RKO (cell line): ENCODE measurements at regions not wholly inside any gene's neighbourhood (a gene's known extent, or its start where the extent isn't known, plus 50 kb on each side); places are given as distances from the start of the nearest gene placed in this dataset.
"Not testable (repeated sequence)": the region's sequence is repeated elsewhere in the genome, so short reads cannot be mapped to it uniquely, and the experiment has no call there.

Experiments used
- DNase-seq: peaks from one replicate; pipeline ENCODE4 v3.0.0-alpha.2; 2016; ENCODE audit warnings: low spot score

DNA sequence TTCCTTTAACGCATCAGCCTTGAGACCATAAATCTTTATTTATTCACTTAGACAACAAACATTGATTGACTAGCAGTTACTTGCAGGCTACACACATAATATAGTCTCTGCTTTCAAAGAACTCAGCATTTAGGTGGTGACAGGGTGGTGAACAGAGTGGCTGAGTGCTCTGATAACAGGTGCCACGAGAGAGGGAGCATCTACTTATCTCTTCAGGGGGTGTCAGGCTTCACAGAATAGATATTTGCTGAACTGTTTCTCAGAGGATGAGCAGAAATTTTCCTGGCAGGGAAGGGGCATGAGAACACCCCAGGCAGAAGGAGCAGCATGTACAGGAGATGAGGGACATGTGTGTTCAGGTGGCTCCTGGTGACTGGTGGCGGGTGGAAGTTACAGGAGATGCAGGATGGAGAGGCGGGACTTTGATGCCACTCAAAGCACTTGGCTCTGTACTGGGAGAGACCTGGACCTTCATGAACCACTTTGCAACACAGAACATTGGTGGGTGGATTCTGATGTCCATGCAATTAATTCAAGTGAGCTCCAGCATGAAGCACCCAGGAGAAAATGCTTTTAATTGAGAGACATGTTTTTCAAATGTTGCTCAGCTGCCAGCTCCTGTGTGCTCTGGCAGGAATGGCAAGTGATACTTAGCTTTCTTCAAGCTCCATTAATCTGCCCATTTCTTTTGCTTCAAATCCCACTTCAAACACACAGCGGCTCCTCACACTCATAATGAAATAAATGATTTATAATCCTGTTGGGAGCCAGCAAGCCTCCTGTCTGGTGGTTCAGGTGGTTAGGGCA lies 248.9 kb downstream of the MYCN start:
- DNase-seq: no peak

GRCh38 chr2:16188261-16188890 lies 248.0 kb downstream of the MYCN start:
- DNase-seq: no peak

- DNase-seq: no peak
These were observed 247.1 kb downstream of the MYCN start for GRCh38 chr2:16187482-16187817.

GRCh38 chr2:16186661-16187481 lies 246.5 kb downstream of the MYCN start:
- no peak for DNase-seq

DNA sequence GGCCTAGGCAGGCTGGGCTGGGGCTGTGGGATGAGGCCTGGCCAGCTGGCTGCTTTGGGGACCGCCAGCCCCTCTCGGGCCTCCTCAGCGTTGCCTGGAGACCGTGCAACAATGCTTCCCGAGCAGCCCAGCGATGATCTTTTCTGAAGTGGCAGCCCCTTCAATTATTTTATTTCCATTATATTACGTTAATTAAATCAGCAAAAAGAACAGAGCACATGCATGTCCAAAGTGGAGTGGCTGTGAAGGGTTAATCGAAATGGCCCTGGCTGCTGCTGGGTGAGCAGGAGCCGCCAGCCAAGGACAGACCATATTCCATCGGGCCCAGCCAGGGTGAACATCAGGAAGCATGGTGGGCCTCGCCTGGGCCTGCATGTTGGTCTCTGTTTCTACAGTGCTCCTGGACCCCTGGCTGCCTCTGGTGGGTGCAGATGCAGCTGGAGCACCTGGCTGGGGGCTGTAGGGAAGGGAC lies 245.5 kb downstream of the MYCN start:
- DNase-seq: no peak

DNA sequence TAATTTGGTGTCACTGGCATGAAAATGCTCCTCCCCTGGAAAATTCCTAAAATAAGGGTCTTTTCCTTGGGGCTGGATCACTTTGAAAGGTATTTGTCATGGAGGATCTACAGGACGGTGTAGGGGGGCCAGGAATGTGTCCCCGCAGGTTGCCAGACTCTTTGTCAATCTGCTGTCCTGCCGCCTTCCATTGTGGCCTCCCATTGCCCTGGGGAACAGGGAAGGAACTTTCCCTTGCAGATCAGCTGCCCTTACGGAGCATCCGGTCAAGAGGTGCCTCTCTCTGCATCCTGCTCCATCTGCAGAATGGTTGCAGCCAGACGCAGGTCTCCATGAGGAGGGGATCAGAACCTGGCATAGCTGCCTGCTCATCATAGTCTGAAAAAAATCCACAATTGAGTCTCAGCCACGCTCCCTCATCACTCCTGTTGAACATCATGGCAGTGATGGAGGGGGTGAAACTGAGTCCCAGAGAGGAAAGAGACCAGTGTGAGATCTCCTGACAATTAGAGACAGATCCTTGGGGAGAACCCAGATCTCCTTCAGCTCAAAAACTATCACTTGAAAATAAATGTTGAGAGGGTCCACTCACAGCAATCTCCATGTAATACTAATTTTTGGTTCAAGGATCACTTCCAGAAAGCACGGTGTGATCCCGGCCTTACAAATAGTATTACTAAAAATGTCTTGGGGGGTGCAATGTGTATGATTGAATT lies 244.8 kb downstream of the MYCN start:
- DNase-seq: no peak

GRCh38 chr2:16184341-16184890 lies 244.1 kb downstream of the MYCN start:
- no peak for DNase-seq

- DNase-seq: no peak
These were observed 243.0 kb downstream of the MYCN start for GRCh38 chr2:16183345-16183744.

- DNase-seq: no peak
These were observed 242.5 kb downstream of the MYCN start for GRCh38 chr2:16182841-16183240.

- DNase-seq: not testable (repeated sequence)
These were observed 242.0 kb downstream of the MYCN start for GRCh38 chr2:16182311-16182815.

DNA sequence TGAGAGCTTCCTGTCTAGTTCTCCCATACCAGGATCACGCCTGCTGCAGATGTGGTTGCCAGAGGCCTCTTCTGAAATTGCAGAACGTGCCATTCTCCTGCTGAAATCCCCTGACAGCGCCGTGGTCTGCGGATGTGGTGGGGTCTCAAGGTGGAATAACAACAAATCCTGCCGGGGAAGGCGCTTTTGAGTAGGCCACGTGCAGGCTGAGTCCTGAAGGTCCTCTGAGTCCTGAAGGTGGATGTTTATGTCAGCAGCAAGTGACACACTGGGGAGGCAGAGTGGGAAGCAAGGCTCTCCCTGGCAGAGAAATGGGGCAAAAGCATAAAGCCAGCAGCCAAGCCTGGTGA lies 241.4 kb downstream of the MYCN start:
- no peak for DNase-seq

DNA sequence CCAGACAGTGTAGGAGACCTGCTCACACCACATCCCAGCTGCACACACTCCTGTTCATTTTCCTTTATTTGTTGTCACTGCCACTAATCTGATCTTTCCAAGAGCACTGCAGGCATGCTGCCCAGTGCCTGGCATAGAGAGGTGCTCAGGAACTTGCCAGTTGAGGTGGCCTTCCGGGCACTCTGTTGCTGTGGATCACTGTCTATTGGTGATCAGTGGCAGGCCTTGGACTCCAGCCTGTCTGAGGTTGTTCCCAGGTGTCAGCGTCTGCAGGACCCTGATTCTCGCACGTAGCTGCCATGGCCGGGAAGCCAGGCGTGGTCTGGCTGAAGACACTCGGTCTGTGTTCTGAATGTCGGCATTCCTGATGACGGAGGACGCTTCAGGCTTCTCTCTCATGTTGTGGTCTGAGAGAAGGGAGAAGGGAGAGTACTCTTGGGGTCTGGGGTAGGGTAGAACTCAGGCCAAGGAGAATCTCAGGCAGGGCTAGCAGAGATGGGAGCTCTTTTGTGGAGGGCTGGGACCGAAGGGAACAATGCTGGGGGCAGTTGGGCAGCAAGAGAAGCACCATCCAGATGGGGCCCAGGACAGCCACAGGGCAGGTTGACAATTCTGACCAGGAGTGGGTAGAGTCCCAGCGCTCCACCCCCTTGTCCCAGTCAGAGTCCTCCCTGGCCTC lies 240.9 kb downstream of the MYCN start:
- DNase-seq: no peak

DNA sequence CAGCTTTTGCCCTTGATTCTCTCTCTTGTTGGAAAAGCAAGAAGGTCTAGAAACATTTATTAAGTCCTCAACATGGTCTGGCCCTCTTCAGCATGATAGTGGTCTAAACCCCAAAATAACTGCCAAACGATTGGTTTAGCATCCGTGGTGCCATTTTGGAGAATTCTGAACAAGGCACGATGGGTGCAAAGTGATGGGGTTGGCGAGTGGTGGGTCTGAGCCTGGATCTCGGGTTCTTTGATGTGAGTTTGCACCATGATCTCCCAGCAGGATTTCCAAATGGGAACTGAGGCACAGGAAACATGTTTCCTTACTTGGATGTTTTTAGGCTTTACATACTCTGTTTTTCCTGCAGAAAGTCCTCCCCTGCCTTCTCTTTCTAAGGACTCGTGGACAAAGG lies 240.3 kb downstream of the MYCN start:
- DNase-seq: no peak

DNA sequence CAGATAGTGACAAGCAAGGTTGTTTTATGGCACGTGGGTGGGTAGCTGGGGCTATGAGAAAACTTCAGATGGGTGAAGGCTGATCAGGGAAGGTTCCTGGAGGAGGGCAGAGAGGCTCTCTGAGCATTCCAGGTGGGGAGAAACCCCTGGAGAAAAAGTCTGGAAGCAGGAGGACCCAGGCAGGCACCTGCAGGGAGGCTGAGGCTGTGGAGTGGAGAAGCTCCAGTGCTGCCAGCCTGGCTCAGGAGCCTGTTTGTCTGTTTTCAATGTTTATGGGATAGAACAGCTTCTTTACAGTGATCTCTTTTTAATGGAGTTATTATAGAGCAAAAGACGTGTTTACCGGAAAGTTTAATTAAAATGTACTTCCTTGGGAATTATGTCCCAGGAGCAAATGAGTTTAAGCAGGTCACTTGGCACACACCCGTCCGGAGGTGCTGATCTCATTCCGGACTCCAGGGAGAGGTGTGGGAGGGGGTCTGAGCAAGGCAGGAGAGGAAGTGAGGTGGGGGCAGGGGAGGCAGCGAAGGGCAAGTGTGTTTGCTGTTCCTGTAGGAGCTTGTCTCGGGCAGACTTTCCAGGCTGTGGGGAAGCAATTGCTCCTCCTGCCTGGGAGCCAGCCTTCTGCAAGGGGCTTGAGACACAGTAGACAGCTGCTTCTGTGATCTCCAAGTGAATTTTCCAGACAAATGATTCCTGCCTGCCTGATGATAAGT lies 239.5 kb downstream of the MYCN start:
- no peak for DNase-seq

DNA sequence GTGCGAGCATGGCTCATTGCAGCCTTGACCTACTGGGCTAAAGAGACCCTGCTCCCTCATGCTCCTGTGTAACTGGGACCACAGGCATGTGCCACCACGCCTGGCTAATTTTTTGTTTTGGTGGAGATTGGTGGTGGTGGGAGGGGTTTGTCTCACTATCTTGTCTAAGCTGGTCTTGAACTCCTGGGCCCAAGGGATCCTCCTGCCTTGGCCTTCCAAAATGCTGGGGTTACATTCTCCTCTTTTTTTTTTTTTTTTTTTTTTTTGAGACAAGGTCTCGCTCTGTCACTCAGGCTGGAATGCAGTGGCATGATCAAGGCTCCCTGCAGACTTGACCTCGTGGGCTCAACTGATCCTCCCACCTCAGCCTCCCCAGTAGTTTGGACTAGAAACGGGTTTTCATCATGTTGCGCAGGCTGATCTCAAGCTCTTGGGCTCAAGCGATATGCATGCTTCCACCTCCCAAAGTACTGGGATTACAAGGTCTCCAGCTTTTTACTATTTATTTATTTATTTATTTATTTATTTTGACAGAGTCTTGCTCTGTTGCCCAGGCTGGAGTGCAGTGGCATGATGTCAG lies 238.3 kb downstream of the MYCN start:
- no peak for DNase-seq

GRCh38 chr2:16177671-16178180 lies 237.4 kb downstream of the MYCN start:
- DNase-seq: no peak

DNA sequence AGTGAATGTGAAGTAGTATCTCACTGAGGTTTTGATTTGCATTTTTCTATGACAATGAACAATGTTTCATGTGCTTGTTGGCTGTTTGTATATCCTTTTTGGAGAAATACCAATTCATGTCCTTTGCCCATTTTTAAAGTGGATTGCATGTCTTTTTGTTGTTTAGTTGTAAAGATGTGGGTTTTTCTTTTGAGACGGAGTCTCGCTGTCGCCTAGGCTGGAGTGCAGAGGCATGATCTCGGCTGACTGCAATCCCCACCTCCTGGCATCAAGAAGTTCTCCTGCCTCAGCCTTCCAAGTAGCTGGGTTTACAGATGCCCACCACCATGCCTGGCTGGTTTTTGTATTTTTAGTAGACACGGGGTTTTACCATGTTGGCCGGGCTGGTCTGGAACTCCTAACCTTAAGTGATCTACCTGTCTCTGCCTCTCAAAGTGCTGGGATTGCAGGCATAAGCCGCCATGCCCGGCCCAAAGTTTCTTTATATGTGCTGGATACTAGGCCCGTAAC lies 236.7 kb downstream of the MYCN start:
- no peak for DNase-seq

DNA sequence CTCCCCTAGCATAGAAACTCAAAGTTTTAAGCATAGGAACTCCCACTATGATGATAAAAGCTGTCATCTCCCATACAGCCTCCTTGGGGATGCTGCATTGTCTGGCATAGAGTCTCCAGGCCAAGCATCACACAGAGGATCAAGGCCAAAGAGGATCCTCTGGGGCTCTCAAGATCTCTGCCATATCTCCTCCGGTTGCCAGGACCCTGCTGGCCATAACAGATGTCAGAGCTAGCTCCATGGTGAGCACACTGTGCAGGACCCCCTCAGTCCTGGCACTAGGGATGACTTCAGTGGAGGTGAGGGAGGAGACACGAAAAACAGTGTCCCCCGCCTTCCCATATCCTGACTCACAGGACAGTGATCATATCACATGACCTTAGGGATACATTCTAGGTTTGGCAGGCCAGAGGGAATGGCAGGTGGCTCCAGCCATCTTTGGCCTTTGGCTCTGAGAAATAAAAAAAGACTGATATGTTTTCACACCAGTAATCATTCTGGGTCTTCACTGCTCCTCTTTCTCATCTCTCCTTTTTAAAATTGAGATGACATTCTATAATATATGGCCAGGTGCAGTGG lies 235.0 kb downstream of the MYCN start:
- no peak for DNase-seq

DNA sequence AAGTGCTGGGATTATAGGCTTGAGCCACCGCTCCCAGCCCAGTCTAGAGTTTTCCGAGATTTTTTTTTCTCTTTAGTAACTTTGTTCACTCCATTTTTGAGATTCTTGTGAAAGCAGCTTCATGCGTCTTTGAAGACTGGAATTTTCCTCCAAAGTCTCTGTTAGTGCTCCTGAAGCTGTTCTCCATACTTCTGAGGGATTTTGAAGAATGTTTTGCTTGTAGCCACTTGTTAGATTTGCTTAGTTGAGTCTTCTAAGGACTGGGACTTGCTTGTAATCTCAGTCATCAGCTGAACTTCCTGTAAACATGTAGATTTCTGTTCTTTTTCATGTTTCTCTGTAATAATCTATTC lies 234.3 kb downstream of the MYCN start:
- no peak for DNase-seq
